ENCODE measurements at regions not wholly inside any gene's neighbourhood (a gene's known extent, or its start where the extent isn't known, plus 50 kb on each side); places are given as distances from the start of the nearest gene placed in this dataset.

DNA sequence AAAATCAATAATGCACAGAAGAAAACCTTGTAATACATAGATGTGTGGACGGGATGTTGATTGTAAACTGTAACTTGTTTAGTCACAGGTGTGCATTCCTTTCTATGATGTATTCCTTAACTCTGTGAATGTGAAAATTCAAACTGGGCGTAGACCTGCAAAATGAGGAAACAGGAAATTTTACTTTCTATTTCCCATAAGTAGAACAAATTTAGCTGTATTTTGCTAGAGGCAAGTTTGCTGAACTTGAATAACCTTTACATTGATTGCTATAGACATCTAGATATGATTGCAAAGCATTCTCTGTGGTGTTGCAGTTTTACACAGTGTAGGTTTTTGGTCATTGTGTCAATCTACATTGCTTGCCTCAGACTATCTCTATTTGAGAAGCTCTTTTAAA is 368.4 kb upstream of the MAN1A1 start:
- DNase-seq (ENCODE audit: low spot score) (no peak), ATAC-seq (no peak), FAIRE-seq (no peak)
- no peak overlapping the region for H2AFZ ChIP-seq (ENCODE audit: low read length)
- no peaks in the 10 kb centered on the region for H3K9me3 ChIP-seq (ENCODE audit: low read length)
- H3K4me3 ChIP-seq (replicated peaks in 1 of 3; ENCODE audit: insufficient read depth in 1 of 3, low read depth in 2 of 3, low read length in 3 of 3) = no peak overlapping the region
- BruUV-seq (replicated peaks) = no TSS peak
- H3K79me2 ChIP-seq (ENCODE audit: insufficient read depth, low read length) = no peaks in the 10 kb centered on the region
- H3K27ac ChIP-seq (ENCODE audit: extremely low read length, insufficient read depth, low read length) = no peak overlapping the region
- in situ Hi-C loops (cut with HindIII; ENCODE audit: extremely low pct_ligation_motif_present, low pct_unique_long_range_greater_than_20kb) = no loop called here
- ChIA-PET CTCF (ENCODE audit: low intra/inter-chr PET ratio, low total read pairs) (no interaction called here), POLR2A (no interaction called here)
- no peak for TF ChIP-seq ZSCAN31 (CRISPR knock-in tag; IDR thresholded peaks at IDR 0.05; ENCODE audit: low read depth)
- no peak for TF ChIP-seq NFYB (CRISPR knock-in tag; IDR thresholded peaks at IDR 0.05)
- no peak for TF ChIP-seq ZSCAN20 (CRISPR knock-in tag; IDR thresholded peaks at IDR 0.05; ENCODE audit: borderline replicate concordance)
- TF ChIP-seq, protein P1, sequence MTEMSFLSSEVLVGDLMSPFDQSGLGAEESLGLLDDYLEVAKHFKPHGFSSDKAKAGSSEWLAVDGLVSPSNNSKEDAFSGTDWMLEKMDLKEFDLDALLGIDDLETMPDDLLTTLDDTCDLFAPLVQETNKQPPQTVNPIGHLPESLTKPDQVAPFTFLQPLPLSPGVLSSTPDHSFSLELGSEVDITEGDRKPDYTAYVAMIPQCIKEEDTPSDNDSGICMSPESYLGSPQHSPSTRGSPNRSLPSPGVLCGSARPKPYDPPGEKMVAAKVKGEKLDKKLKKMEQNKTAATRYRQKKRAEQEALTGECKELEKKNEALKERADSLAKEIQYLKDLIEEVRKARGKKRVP (CRISPR knock-in tag; IDR thresholded peaks at IDR 0.05) = no peak
- TF ChIP-seq, protein P2, sequence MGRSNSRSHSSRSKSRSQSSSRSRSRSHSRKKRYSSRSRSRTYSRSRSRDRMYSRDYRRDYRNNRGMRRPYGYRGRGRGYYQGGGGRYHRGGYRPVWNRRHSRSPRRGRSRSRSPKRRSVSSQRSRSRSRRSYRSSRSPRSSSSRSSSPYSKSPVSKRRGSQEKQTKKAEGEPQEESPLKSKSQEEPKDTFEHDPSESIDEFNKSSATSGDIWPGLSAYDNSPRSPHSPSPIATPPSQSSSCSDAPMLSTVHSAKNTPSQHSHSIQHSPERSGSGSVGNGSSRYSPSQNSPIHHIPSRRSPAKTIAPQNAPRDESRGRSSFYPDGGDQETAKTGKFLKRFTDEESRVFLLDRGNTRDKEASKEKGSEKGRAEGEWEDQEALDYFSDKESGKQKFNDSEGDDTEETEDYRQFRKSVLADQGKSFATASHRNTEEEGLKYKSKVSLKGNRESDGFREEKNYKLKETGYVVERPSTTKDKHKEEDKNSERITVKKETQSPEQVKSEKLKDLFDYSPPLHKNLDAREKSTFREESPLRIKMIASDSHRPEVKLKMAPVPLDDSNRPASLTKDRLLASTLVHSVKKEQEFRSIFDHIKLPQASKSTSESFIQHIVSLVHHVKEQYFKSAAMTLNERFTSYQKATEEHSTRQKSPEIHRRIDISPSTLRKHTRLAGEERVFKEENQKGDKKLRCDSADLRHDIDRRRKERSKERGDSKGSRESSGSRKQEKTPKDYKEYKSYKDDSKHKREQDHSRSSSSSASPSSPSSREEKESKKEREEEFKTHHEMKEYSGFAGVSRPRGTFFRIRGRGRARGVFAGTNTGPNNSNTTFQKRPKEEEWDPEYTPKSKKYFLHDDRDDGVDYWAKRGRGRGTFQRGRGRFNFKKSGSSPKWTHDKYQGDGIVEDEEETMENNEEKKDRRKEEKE (IDR thresholded peaks at IDR 0.05) = no peak
- TF ChIP-seq XRCC5 (optimal IDR thresholded peaks at IDR 0.05; ENCODE audit: low read length) = no peak
- no peaks in the 10 kb centered on the region for H3K36me3 ChIP-seq (replicated peaks in 1 of 2; ENCODE audit: control insufficient read depth in 1 of 2, insufficient read depth in 2 of 2, low read length in 2 of 2)
- no peaks in the 10 kb centered on the region for H4K20me1 ChIP-seq (ENCODE audit: insufficient read depth, low read length)
- H3K4me1 ChIP-seq (ENCODE audit: insufficient read depth, low read length) = no peaks in the 10 kb centered on the region
- no peak overlapping the region for H3K4me2 ChIP-seq (ENCODE audit: low read depth, low read length)
- 39% methylated on average over 2 of the region's 2 CpGs for WGBS (ENCODE audit: low lambda C conversion rate)
- no peaks in the 10 kb centered on the region for H3K27me3 ChIP-seq (ENCODE audit: control insufficient read depth in 1 of 2, insufficient read depth in 2 of 2, low read length in 2 of 2)
- intact Hi-C loops (cut with micrococcal nuclease; ENCODE audit: unreplicated experiment) = no loop called here
- H3K9ac ChIP-seq (ENCODE audit: insufficient read depth, low read depth, low read length) = no peak overlapping the region
